Erythroblast (primary cell): ENCODE measurements at regions not wholly inside any gene's neighbourhood (a gene's known extent, or its start where the extent isn't known, plus 50 kb on each side); places are given as distances from the start of the nearest gene placed in this dataset.

Experiments used
- GATA1 ChIP-seq: IDR thresholded peaks from 2 replicates; pipeline ENCODE4 v1.6.1; 2011; ENCODE audit warnings: low read depth, mild to moderate bottlenecking, control low read depth, low read length, moderate library complexity
- POLR2A ChIP-seq: IDR thresholded peaks from 2 replicates; pipeline ENCODE4 v1.6.1; 2011; ENCODE audit warnings: mild to moderate bottlenecking, low read length

- TF ChIP-seq POLR2A: no peak
- TF ChIP-seq GATA1: no peak
These were observed 280.7 kb upstream of the NR5A2 start for GRCh38 chr1:199746666-199747384.
